Hepatocyte (in vitro differentiated cells): ENCODE measurements at regions not wholly inside any gene's neighbourhood (a gene's known extent, or its start where the extent isn't known, plus 50 kb on each side); places are given as distances from the start of the nearest gene placed in this dataset.
"Not testable (repeated sequence)": the region's sequence is repeated elsewhere in the genome, so short reads cannot be mapped to it uniquely, and the experiment has no call there.

ENCODE experiments used
- DNase-seq: peaks from one replicate; pipeline ENCODE4 v3.0.0-alpha.2; 2016; ENCODE audit warnings: low spot score
- H2AFZ ChIP-seq: fragments of 200-600 bp; sonication (generic); 2 replicates; pipeline ENCODE4 v1.6.0; 2016; ENCODE audit warnings: antibody characterized with exemption, mild to moderate bottlenecking
- H3K27ac ChIP-seq: fragments of 200-600 bp; sonication (generic); 2 replicates; pipeline ENCODE4 v1.5.1; 2016; ENCODE audit warnings: mild to moderate bottlenecking
- H3K27me3 ChIP-seq: fragments of 200-600 bp; sonication (generic); 2 replicates; pipeline ENCODE4 v1.6.1; 2016
- H3K36me3 ChIP-seq: fragments of 200-600 bp; sonication (generic); replicated peaks from 2 replicates; pipeline ENCODE4 v1.5.1; 2016; ENCODE audit warnings: low read depth; ENCODE audit not compliant: insufficient read depth
- H3K4me1 ChIP-seq: fragments of 200-600 bp; sonication (generic); 2 replicates; pipeline ENCODE4 v1.5.1; 2016; ENCODE audit warnings: mild to moderate bottlenecking, moderate library complexity; ENCODE audit not compliant: insufficient read depth
- H3K4me2 ChIP-seq: fragments of 200-600 bp; sonication (generic); 2 replicates; pipeline ENCODE4 v1.6.0; 2016
- H3K4me3 ChIP-seq: fragments of 200-600 bp; sonication (generic); 2 replicates; pipeline ENCODE4 v1.5.1; 2016; ENCODE audit warnings: mild to moderate bottlenecking
- H3K79me2 ChIP-seq: fragments of 200-600 bp; sonication (generic); 2 replicates; pipeline ENCODE4 v1.6.0; 2017; ENCODE audit warnings: mild to moderate bottlenecking
- H3K9me2 ChIP-seq: fragments of 200-600 bp; sonication (generic); replicated peaks from 2 replicates; pipeline ENCODE4 v1.6.0; 2017; ENCODE audit warnings: mild to moderate bottlenecking; ENCODE audit not compliant: insufficient read depth
- H3K9me3 ChIP-seq: fragments of 200-600 bp; sonication (generic); 2 replicates; pipeline ENCODE4 v1.5.1; 2016; ENCODE audit warnings: low read depth, mild to moderate bottlenecking
- H4K20me1 ChIP-seq: fragments of 200-600 bp; sonication (generic); 2 replicates; pipeline ENCODE4 v1.6.0; 2016; ENCODE audit warnings: mild to moderate bottlenecking; ENCODE audit not compliant: insufficient read depth, poor library complexity, severe bottlenecking
- EZH2 ChIP-seq: fragments of 200-600 bp; sonication (generic); IDR thresholded peaks from 2 replicates; pipeline ENCODE4 v1.6.1; 2016; ENCODE audit warnings: antibody characterized with exemption, mild to moderate bottlenecking, borderline replicate concordance
- EZH2phosphoT487 ChIP-seq: fragments of 200-600 bp; sonication (generic); IDR thresholded peaks from one replicate; pipeline ENCODE4 v1.6.1; 2018; ENCODE audit warnings: antibody characterized with exemption, mild to moderate bottlenecking, low read depth, moderate library complexity; ENCODE audit not compliant: unreplicated experiment, severe bottlenecking
- WGBS: methylation state at CpG from one replicate; pipeline ENCODE4 v1.1.6; 2016; ENCODE audit warnings: low lambda C conversion rate; ENCODE audit errors: missing lambda C conversion rate; 5-methylcytosine and 5-hydroxymethylcytosine counted together
- TF ChIP-seq, protein P1 (sequence below): fragments of 200-600 bp; sonication (generic); IDR thresholded peaks from 2 replicates; pipeline ENCODE4 v1.5.1; 2016; ENCODE audit warnings: antibody characterized with exemption, mild to moderate bottlenecking; ENCODE audit not compliant: poor library complexity

DNA sequence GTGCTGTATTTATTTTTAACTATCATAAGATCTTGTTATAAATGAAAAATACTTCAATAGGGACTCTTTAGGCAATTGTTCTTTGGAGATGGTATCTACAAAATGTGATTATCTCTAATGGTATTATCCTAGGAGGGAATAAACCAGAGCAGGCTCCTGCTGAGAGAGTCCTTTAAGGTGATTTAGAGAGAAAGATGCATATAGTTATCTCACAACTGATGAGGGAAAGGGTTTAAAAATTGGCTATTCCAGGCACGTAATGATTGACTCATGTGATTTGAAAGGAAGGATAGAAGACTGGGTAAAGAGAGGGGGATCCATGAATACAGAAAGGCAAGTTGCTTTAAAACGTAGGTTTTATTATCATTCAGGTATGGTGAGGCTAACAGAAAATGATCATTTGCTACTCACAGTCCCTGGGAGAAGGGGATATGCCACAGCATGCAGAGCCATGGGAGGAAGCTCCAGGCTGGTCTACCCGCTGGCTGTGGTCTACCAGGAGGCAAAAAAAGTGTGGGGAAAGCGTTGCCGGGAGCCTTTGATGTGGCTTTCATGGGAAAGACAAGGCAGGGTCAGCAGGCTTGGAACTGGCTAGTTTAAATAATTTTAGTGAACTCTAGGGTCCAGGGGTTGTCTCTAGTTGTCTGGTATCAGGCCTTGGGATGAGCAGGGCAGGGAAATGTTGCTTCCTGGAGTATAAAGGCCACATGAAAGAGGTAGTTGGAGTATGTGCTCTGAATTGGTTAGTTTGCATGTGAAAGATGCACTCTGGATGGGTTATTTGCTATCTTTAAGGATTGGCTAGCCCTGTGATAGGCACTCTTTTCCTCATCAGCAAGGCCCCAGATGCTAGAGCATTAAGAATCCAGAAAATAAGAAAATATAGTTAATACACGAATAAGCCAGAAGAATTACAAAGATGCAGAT is 798.4 kb upstream of the GRM7 start:
- DNase-seq = no peak
- Histone ChIP-seq H4K20me1 (no peaks in the 10 kb centered on the region), H3K36me3 (no peaks in the 10 kb centered on the region), H3K4me3 (no peak overlapping the region), H3K4me2 (no peak overlapping the region), H3K9me3 (no peaks in the 10 kb centered on the region), H3K27me3 (no peaks in the 10 kb centered on the region), H3K79me2 (no peaks in the 10 kb centered on the region), H3K9me2 (no peaks in the 10 kb centered on the region), H2AFZ (no peak overlapping the region), H3K4me1 (peaks cover 8% of the 10 kb centered on the region), H3K27ac (no peak overlapping the region)
- 72% methylated on average over 6 of the region's 6 CpGs for WGBS
- no peak for TF ChIP-seq EZH2phosphoT487
- no peak for TF ChIP-seq EZH2
- TF ChIP-seq, protein P1, sequence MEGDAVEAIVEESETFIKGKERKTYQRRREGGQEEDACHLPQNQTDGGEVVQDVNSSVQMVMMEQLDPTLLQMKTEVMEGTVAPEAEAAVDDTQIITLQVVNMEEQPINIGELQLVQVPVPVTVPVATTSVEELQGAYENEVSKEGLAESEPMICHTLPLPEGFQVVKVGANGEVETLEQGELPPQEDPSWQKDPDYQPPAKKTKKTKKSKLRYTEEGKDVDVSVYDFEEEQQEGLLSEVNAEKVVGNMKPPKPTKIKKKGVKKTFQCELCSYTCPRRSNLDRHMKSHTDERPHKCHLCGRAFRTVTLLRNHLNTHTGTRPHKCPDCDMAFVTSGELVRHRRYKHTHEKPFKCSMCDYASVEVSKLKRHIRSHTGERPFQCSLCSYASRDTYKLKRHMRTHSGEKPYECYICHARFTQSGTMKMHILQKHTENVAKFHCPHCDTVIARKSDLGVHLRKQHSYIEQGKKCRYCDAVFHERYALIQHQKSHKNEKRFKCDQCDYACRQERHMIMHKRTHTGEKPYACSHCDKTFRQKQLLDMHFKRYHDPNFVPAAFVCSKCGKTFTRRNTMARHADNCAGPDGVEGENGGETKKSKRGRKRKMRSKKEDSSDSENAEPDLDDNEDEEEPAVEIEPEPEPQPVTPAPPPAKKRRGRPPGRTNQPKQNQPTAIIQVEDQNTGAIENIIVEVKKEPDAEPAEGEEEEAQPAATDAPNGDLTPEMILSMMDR = no peak

DNA sequence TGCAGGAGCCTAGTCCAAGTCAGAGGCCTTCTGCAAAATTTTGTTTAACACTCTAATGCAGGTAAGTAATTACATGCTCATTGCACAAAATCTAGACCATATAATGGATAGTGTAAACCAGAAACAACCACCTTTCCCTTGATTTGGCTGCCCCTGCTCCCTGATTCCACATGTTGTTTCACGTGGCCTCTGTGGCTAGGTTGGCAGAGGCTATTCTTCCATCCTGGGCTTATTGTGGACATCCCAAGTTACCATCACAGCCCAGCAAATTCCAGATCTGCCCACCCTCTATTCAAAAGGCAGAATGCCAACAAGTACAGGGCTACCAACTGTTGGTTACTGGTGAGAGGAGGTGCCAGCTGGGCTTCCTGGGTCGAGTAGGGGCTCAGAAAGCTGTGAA is 794.5 kb upstream of the GRM7 start:
- TF ChIP-seq, protein P1 = no peak
- TF ChIP-seq EZH2 = no peak
- TF ChIP-seq EZH2phosphoT487 = no peak
- 55% methylated on average over 2 of the region's 2 CpGs for WGBS
- H3K4me3 ChIP-seq = no peak overlapping the region
- H3K79me2 ChIP-seq = no peaks in the 10 kb centered on the region
- peaks cover 8% of the 10 kb centered on the region for H3K4me1 ChIP-seq
- H3K9me3 ChIP-seq = no peaks in the 10 kb centered on the region
- H4K20me1 ChIP-seq = no peaks in the 10 kb centered on the region
- no peaks in the 10 kb centered on the region for H3K9me2 ChIP-seq
- no peaks in the 10 kb centered on the region for H3K36me3 ChIP-seq
- H3K27me3 ChIP-seq = no peaks in the 10 kb centered on the region
- peak overlapping the region; percentile 27 for H3K27ac ChIP-seq
- H2AFZ ChIP-seq = peak overlapping the region; percentile 43
- no peak for DNase-seq
- peak overlapping the region; percentile 69 for H3K4me2 ChIP-seq

DNA sequence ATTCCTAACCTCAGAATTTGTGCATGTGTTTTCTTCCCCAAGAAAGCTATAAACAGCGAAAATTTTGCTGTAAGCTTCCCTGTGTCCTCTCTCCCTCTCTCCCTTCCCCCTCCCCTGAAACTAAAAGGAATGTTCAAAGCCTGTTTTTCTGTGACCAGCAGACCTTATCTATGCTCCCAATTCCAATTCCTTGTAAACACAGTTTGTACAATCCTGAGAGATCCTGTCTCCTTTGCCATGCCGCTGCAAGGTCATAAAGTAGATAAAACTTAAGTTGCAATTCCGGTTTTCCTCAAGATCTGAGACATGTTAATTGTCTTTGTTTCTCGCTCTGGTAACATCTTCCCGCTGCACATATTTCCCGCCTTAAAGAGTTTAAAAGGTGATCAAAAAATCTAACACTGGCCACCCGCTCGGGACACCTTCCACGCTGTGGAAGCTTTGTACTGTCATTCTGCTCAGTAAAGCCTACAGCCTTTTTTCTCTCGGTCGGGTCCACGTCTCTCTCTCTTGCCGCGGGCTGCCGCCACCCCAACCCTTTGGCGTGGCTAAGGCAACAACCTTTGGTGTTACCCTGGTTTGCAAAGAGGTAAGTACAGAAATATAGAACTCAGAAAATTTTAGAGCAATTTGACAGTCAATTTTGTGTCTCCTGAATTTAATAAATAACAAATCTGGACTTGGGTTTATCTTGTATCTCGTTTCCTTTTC is 793.9 kb upstream of the GRM7 start:
- H3K79me2 ChIP-seq, H3K27me3 ChIP-seq, H3K36me3 ChIP-seq, H4K20me1 ChIP-seq, H3K9me3 ChIP-seq, H3K9me2 ChIP-seq, H3K4me1 ChIP-seq: not testable (repeated sequence)
- Histone ChIP-seq H3K27ac (peak overlapping the region; percentile 27), H3K4me3 (peak overlapping the region; percentile 15), H2AFZ (peak overlapping the region; percentile 43), H3K4me2 (peak overlapping the region; percentile 69)
- 16% methylated on average over 17 of the region's 17 CpGs for WGBS
- peak; percentile 9 for DNase-seq

DNA sequence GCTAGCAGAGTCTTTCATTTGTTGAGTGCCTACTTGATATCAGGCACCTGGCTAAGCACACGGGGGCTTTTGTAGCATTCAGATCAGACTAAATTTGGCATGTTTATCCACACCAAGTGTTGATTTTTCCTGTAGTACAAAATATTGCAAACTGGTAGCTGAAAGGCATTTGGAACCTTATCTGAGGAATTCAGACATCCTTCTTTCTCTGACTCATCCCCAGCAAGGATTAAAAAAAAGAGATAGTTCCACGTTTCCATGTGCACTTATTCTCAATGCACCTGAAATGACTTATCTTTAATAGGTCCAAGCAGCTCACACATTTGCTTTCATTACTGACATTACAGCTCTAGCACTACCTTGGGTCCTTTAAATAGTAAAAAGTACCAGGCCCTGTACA is 786.0 kb upstream of the GRM7 start:
- H3K9me3 ChIP-seq = no peaks in the 10 kb centered on the region
- H3K4me2 ChIP-seq = no peak overlapping the region
- no peaks in the 10 kb centered on the region for H3K79me2 ChIP-seq
- H3K27ac ChIP-seq = no peak overlapping the region
- no peak for DNase-seq
- H3K36me3 ChIP-seq = no peaks in the 10 kb centered on the region
- no peaks in the 10 kb centered on the region for H3K4me1 ChIP-seq
- no peak for TF ChIP-seq EZH2phosphoT487
- TF ChIP-seq EZH2 = no peak
- TF ChIP-seq, protein P1 = no peak
- no peaks in the 10 kb centered on the region for H3K9me2 ChIP-seq
- H4K20me1 ChIP-seq = no peaks in the 10 kb centered on the region
- no peak overlapping the region for H3K4me3 ChIP-seq
- 60% methylated on average over 2 of the region's 2 CpGs for WGBS
- no peaks in the 10 kb centered on the region for H3K27me3 ChIP-seq
- no peak overlapping the region for H2AFZ ChIP-seq
